H1 (cell line): ENCODE measurements at regions not wholly inside any gene's neighbourhood (a gene's known extent, or its start where the extent isn't known, plus 50 kb on each side); places are given as distances from the start of the nearest gene placed in this dataset.

Experiments
- CTBP2 ChIP-seq: IDR thresholded peaks from 2 replicates; pipeline ENCODE4 v1.7.0; 2011; ENCODE audit warnings: borderline replicate concordance, mild to moderate bottlenecking, moderate library complexity, mixed read lengths, low read length; ENCODE audit not compliant: insufficient read depth, insufficient read length
- EGR1 ChIP-seq: IDR thresholded peaks from 2 replicates; pipeline ENCODE4 v1.6.1; 2011; ENCODE audit warnings: low read depth, low read length, borderline replicate concordance
- YY1 ChIP-seq: IDR thresholded peaks from 2 replicates; pipeline ENCODE4 v1.6.1; 2011; ENCODE audit warnings: low read depth, mild to moderate bottlenecking, low read length
- TF ChIP-seq, protein P1 (sequence below): fragments of 300-600 bp; sonication (generic); IDR thresholded peaks from 2 replicates; pipeline ENCODE4 v1.7.1; 2012; ENCODE audit warnings: low read length, moderate library complexity, mild to moderate bottlenecking, inconsistent platforms; ENCODE audit not compliant: insufficient replicate concordance
- TF ChIP-seq, protein P2 (sequence below): IDR thresholded peaks from 2 replicates; pipeline ENCODE4 v1.6.1; 2012; ENCODE audit warnings: inconsistent platforms

DNA sequence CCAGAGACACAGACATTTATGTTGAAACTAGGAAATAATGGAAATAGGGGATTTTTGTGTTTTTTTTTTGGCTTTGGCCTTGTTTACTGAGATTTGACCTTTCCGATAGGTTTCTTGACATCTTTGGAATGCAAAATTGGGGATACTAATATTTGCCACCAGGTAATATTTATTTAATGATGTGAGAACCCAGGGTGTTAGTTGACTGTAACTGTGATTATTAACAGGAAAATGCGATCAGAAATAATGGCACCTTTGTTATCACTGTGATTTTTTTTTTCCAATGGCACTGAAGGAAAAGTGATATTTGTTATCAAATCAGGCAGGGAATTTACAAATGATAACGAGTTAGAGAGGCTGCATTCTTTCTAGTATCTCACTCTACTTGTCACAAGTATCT is 330.5 kb downstream of the SOX4 start (continued):
- TF ChIP-seq, protein P1, sequence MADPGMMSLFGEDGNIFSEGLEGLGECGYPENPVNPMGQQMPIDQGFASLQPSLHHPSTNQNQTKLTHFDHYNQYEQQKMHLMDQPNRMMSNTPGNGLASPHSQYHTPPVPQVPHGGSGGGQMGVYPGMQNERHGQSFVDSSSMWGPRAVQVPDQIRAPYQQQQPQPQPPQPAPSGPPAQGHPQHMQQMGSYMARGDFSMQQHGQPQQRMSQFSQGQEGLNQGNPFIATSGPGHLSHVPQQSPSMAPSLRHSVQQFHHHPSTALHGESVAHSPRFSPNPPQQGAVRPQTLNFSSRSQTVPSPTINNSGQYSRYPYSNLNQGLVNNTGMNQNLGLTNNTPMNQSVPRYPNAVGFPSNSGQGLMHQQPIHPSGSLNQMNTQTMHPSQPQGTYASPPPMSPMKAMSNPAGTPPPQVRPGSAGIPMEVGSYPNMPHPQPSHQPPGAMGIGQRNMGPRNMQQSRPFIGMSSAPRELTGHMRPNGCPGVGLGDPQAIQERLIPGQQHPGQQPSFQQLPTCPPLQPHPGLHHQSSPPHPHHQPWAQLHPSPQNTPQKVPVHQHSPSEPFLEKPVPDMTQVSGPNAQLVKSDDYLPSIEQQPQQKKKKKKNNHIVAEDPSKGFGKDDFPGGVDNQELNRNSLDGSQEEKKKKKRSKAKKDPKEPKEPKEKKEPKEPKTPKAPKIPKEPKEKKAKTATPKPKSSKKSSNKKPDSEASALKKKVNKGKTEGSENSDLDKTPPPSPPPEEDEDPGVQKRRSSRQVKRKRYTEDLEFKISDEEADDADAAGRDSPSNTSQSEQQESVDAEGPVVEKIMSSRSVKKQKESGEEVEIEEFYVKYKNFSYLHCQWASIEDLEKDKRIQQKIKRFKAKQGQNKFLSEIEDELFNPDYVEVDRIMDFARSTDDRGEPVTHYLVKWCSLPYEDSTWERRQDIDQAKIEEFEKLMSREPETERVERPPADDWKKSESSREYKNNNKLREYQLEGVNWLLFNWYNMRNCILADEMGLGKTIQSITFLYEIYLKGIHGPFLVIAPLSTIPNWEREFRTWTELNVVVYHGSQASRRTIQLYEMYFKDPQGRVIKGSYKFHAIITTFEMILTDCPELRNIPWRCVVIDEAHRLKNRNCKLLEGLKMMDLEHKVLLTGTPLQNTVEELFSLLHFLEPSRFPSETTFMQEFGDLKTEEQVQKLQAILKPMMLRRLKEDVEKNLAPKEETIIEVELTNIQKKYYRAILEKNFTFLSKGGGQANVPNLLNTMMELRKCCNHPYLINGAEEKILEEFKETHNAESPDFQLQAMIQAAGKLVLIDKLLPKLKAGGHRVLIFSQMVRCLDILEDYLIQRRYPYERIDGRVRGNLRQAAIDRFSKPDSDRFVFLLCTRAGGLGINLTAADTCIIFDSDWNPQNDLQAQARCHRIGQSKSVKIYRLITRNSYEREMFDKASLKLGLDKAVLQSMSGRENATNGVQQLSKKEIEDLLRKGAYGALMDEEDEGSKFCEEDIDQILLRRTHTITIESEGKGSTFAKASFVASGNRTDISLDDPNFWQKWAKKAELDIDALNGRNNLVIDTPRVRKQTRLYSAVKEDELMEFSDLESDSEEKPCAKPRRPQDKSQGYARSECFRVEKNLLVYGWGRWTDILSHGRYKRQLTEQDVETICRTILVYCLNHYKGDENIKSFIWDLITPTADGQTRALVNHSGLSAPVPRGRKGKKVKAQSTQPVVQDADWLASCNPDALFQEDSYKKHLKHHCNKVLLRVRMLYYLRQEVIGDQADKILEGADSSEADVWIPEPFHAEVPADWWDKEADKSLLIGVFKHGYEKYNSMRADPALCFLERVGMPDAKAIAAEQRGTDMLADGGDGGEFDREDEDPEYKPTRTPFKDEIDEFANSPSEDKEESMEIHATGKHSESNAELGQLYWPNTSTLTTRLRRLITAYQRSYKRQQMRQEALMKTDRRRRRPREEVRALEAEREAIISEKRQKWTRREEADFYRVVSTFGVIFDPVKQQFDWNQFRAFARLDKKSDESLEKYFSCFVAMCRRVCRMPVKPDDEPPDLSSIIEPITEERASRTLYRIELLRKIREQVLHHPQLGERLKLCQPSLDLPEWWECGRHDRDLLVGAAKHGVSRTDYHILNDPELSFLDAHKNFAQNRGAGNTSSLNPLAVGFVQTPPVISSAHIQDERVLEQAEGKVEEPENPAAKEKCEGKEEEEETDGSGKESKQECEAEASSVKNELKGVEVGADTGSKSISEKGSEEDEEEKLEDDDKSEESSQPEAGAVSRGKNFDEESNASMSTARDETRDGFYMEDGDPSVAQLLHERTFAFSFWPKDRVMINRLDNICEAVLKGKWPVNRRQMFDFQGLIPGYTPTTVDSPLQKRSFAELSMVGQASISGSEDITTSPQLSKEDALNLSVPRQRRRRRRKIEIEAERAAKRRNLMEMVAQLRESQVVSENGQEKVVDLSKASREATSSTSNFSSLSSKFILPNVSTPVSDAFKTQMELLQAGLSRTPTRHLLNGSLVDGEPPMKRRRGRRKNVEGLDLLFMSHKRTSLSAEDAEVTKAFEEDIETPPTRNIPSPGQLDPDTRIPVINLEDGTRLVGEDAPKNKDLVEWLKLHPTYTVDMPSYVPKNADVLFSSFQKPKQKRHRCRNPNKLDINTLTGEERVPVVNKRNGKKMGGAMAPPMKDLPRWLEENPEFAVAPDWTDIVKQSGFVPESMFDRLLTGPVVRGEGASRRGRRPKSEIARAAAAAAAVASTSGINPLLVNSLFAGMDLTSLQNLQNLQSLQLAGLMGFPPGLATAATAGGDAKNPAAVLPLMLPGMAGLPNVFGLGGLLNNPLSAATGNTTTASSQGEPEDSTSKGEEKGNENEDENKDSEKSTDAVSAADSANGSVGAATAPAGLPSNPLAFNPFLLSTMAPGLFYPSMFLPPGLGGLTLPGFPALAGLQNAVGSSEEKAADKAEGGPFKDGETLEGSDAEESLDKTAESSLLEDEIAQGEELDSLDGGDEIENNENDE = no peak
- TF ChIP-seq, protein P2, sequence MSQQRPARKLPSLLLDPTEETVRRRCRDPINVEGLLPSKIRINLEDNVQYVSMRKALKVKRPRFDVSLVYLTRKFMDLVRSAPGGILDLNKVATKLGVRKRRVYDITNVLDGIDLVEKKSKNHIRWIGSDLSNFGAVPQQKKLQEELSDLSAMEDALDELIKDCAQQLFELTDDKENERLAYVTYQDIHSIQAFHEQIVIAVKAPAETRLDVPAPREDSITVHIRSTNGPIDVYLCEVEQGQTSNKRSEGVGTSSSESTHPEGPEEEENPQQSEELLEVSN = no peak
- TF ChIP-seq EGR1 (no peak), YY1 (no peak), CTBP2 (no peak)
